ENCODE measurements at regions not wholly inside any gene's neighbourhood (a gene's known extent, or its start where the extent isn't known, plus 50 kb on each side); places are given as distances from the start of the nearest gene placed in this dataset.
A peak's percentile ranks its signal among the peaks of the same experiment; 100 is the strongest.

DNA sequence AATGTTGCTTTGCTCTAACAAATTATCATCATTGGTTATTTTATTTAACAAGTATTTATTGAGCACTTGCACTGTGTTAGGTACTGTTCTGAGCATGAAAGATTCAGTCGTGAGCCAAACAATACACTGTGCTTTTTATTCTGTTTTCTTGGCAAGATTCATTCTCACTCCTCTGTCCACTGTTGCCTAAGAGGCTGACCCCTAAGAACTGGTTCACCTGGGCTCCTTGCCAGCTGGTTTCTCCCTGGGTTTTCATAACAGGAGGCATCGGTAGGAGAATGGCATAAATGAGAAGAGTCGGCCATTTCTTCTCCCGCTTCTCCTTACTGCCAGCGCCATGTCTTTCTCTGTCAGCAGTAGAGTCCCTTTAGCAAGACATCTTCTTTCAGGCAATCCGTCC, 243.7 kb upstream of the DIAPH2 start:
- no peak for FAIRE-seq
- no peak for DNase-seq (ENCODE audit: low read depth)
- no peak for TF ChIP-seq CTCF (IDR thresholded peaks at IDR 0.05; ENCODE audit: insufficient read depth, low read length, severe bottlenecking)
- no peaks in the 10 kb centered on the region for H3K36me3 ChIP-seq (ENCODE audit: control insufficient read depth, insufficient read depth, low read length)
- no peaks in the 10 kb centered on the region for H3K27me3 ChIP-seq (ENCODE audit: control insufficient read depth, insufficient read depth, low read length)
- H3K4me3 ChIP-seq (ENCODE audit: low read depth, low read length), result no peak overlapping the region

DNA sequence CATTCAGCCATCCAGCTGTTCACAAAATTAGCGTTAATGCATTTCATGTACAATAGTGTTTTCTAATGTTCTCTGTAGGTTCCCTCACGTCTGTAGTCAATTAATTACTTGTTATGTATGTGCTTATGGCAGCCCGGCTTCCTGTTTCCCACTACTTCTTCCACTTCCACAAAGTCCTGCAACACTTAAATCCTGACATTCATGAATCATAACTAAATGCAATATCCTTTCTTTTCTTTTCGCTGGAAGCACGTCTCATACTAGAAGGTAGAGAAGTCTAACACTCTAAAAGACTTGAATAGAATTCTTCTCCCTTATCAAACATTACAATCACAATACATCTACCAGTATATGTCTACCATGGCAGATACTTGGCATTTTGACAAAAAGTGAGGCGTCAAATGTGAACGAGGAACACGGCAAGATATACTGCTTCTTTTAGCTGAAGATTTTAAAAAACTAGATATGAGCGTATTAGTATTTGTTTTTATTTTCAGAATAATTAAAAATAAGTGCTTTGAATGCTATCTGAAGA, 239.0 kb upstream of the DIAPH2 start:
- DNase-seq (ENCODE audit: low read depth), result no peak
- no peak for TF ChIP-seq CTCF (IDR thresholded peaks at IDR 0.05; ENCODE audit: insufficient read depth, low read length, severe bottlenecking)
- no peak overlapping the region for H3K4me3 ChIP-seq (ENCODE audit: low read depth, low read length)
- H3K27me3 ChIP-seq (ENCODE audit: control insufficient read depth, insufficient read depth, low read length), result no peaks in the 10 kb centered on the region
- FAIRE-seq, result no peak
- H3K36me3 ChIP-seq (ENCODE audit: control insufficient read depth, insufficient read depth, low read length), result no peaks in the 10 kb centered on the region

- Histone ChIP-seq H3K36me3 (ENCODE audit: control insufficient read depth, insufficient read depth, low read length) (no peaks in the 10 kb centered on the region), H3K27me3 (ENCODE audit: control insufficient read depth, insufficient read depth, low read length) (no peaks in the 10 kb centered on the region), H3K4me3 (ENCODE audit: low read depth, low read length) (no peak overlapping the region)
- FAIRE-seq, result no peak
- TF ChIP-seq CTCF (IDR thresholded peaks at IDR 0.05; ENCODE audit: insufficient read depth, low read length, severe bottlenecking), result no peak
- DNase-seq (ENCODE audit: low read depth), result no peak
Measured at GRCh38 chrX:96446524-96446923, 238.1 kb upstream of the DIAPH2 start.

DNA sequence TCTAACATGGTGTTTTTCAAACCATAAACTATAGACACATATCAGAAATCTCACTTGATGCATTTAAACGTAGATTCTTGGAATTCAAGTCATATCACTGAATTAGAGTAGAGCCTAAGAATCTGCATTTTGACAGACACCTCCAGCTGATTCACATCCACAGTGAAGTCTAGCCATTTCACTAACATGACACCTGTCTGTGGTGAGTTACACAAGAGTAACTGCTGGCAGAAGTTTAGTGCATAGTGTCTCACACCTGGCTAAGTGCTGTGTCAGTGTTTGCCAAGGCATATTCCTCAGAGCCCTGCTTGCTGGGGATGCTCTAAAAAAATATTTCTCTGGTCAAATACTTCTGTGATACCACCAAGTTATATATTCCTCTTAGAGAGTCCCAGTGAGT, 237.5 kb upstream of the DIAPH2 start:
- Histone ChIP-seq H3K36me3 (ENCODE audit: control insufficient read depth, insufficient read depth, low read length) (no peaks in the 10 kb centered on the region), H3K4me3 (ENCODE audit: low read depth, low read length) (no peak overlapping the region), H3K27me3 (ENCODE audit: control insufficient read depth, insufficient read depth, low read length) (no peaks in the 10 kb centered on the region)
- DNase-seq (ENCODE audit: low read depth) (peak; percentile 3), FAIRE-seq (no peak)
- TF ChIP-seq CTCF (IDR thresholded peaks at IDR 0.05; ENCODE audit: insufficient read depth, low read length, severe bottlenecking), result no peak

DNA sequence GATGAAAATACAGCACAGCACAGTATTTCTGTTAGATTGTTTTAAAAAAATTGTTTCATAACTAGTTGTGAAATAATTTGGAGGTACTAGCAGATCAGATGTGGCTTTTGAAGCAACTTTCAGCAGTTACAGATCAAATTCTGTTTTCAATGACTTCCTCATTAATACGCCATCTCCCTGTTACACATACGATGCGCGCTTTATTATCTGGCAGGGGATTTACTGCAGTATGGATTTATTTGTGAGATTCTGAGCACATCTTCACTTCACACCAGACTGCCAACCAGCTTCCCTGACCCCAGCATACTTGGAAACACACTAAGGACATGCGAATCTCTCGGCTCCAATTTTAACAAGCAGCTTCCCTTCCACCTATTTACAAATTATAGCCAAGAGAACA, 235.5 kb upstream of the DIAPH2 start:
- no peak for TF ChIP-seq CTCF (IDR thresholded peaks at IDR 0.05; ENCODE audit: insufficient read depth, low read length, severe bottlenecking)
- no peak overlapping the region for H3K4me3 ChIP-seq (ENCODE audit: low read depth, low read length)
- H3K27me3 ChIP-seq (ENCODE audit: control insufficient read depth, insufficient read depth, low read length), result no peaks in the 10 kb centered on the region
- FAIRE-seq (no peak), DNase-seq (ENCODE audit: low read depth) (no peak)
- H3K36me3 ChIP-seq (ENCODE audit: control insufficient read depth, insufficient read depth, low read length), result no peaks in the 10 kb centered on the region

DNA sequence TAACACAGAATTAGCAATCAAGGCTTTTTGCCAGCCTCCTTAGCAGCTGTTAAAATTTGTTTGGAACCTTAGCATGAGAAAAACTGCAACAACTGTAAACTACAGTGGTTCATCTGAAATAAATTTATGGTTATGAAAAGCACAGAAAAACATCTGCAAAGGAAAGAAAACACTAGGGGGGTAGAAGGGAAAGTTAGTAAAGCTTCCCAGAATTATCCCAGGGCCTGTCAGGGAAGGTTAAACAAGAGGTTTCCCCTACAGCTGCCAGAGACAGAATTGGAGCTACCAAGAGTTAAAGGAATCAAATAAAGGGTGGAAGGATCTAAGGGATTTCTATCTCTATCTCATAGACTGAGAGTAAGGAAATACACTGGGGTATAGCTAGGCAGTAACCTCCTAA, 234.7 kb upstream of the DIAPH2 start:
- DNase-seq (ENCODE audit: low read depth) (no peak), FAIRE-seq (no peak)
- Histone ChIP-seq H3K27me3 (ENCODE audit: control insufficient read depth, insufficient read depth, low read length) (no peaks in the 10 kb centered on the region), H3K36me3 (ENCODE audit: control insufficient read depth, insufficient read depth, low read length) (no peaks in the 10 kb centered on the region), H3K4me3 (ENCODE audit: low read depth, low read length) (no peak overlapping the region)
- no peak for TF ChIP-seq CTCF (IDR thresholded peaks at IDR 0.05; ENCODE audit: insufficient read depth, low read length, severe bottlenecking)

All from bronchial epithelial cell (primary cell).